ENCODE measurements at regions not wholly inside any gene's neighbourhood (a gene's known extent, or its start where the extent isn't known, plus 50 kb on each side); places are given as distances from the start of the nearest gene placed in this dataset.
"Not testable (repeated sequence)": the region's sequence is repeated elsewhere in the genome, so short reads cannot be mapped to it uniquely, and the experiment has no call there.

- DNase-seq = no peak
Measured at GRCh38 chrX:829145-829544, 198.6 kb downstream of the SHOX start.

- no peak for DNase-seq
Measured at GRCh38 chrX:828411-828959, 197.9 kb downstream of the SHOX start.

GRCh38 chrX:826448-826847 is 195.9 kb downstream of the SHOX start:
- DNase-seq = no peak

GRCh38 chrX:825991-826390 is 195.4 kb downstream of the SHOX start:
- DNase-seq = no peak

GRCh38 chrX:823073-823472 is 192.5 kb downstream of the SHOX start:
- not testable (repeated sequence) for DNase-seq

GRCh38 chrX:821327-822107 is 190.9 kb downstream of the SHOX start:
- DNase-seq = no peak

GRCh38 chrX:819684-820083 is 189.1 kb downstream of the SHOX start:
- no peak for DNase-seq

GRCh38 chrX:817759-818300 is 187.2 kb downstream of the SHOX start:
- no peak for DNase-seq

GRCh38 chrX:817147-817546 is 186.6 kb downstream of the SHOX start:
- DNase-seq = not testable (repeated sequence)

GRCh38 chrX:816411-816810 is 185.8 kb downstream of the SHOX start:
- DNase-seq = no peak

- no peak for DNase-seq
Measured at GRCh38 chrX:810186-810585, 179.6 kb downstream of the SHOX start.

GRCh38 chrX:809081-809480 is 178.5 kb downstream of the SHOX start:
- no peak for DNase-seq

GRCh38 chrX:806586-806985 is 176.0 kb downstream of the SHOX start:
- DNase-seq = no peak

- no peak for DNase-seq
Measured at GRCh38 chrX:805988-806387, 175.4 kb downstream of the SHOX start.

GRCh38 chrX:805103-805670 is 174.6 kb downstream of the SHOX start:
- DNase-seq = no peak

GRCh38 chrX:802846-803245 is 172.3 kb downstream of the SHOX start:
- no peak for DNase-seq

- no peak for DNase-seq
Measured at GRCh38 chrX:799808-800207, 169.2 kb downstream of the SHOX start.

- no peak for DNase-seq
Measured at GRCh38 chrX:794311-794710, 163.7 kb downstream of the SHOX start.

GRCh38 chrX:793216-793770 is 162.7 kb downstream of the SHOX start:
- no peak for DNase-seq

GRCh38 chrX:791479-792034 is 161.0 kb downstream of the SHOX start:
- no peak for DNase-seq

- DNase-seq = no peak
Measured at GRCh38 chrX:790783-791360, 160.3 kb downstream of the SHOX start.

- DNase-seq = no peak
Measured at GRCh38 chrX:790041-790506, 159.5 kb downstream of the SHOX start.

- no peak for DNase-seq
Measured at GRCh38 chrX:789096-789495, 158.5 kb downstream of the SHOX start.

Data from stimulated activated CD4-positive, alpha-beta T cell treated with anti-CD3 and anti-CD28 coated beads, Interleukin-2, amount 100 ng/mL, for 24 hours (primary cell).